Retina (tissue), 1 donor: ENCODE measurements at regions not wholly inside any gene's neighbourhood (a gene's known extent, or its start where the extent isn't known, plus 50 kb on each side); places are given as distances from the start of the nearest gene placed in this dataset.

Source experiments
- DNase-seq: peaks from one replicate; pipeline ENCODE4 v3.0.0-alpha.2; 2016

GRCh38 chr5:124692950-124693349 lies 53.5 kb downstream of the ZNF608 start:
- DNase-seq = no peak

- DNase-seq = no peak
Observed at GRCh38 chr5:124692324-124692723, 54.1 kb downstream of the ZNF608 start.

- no peak for DNase-seq
Observed at GRCh38 chr5:124689653-124690052, 56.8 kb downstream of the ZNF608 start.

GRCh38 chr5:124686239-124687004 lies 60.0 kb downstream of the ZNF608 start:
- no peak for DNase-seq

GRCh38 chr5:124685404-124685930 lies 61.0 kb downstream of the ZNF608 start:
- DNase-seq = no peak

- no peak for DNase-seq
Observed at GRCh38 chr5:124683917-124684555, 62.4 kb downstream of the ZNF608 start.

GRCh38 chr5:124679578-124680199 lies 66.8 kb downstream of the ZNF608 start:
- DNase-seq = no peak

GRCh38 chr5:124678922-124679519 lies 67.4 kb downstream of the ZNF608 start:
- DNase-seq = no peak

- DNase-seq = no peak
Observed at GRCh38 chr5:124678468-124678867, 68.0 kb downstream of the ZNF608 start.

- DNase-seq = no peak
Observed at GRCh38 chr5:124677374-124678351, 68.8 kb downstream of the ZNF608 start.

- no peak for DNase-seq
Observed at GRCh38 chr5:124675931-124676846, 70.2 kb downstream of the ZNF608 start.

- DNase-seq = no peak
Observed at GRCh38 chr5:124671193-124671592, 75.2 kb downstream of the ZNF608 start.

GRCh38 chr5:124670722-124671184 lies 75.7 kb downstream of the ZNF608 start:
- no peak for DNase-seq

- DNase-seq = no peak
Observed at GRCh38 chr5:124669956-124670721, 76.3 kb downstream of the ZNF608 start.

- DNase-seq = no peak
Observed at GRCh38 chr5:124669300-124669648, 77.2 kb downstream of the ZNF608 start.

- DNase-seq = no peak
Observed at GRCh38 chr5:124668353-124669299, 77.8 kb downstream of the ZNF608 start.

GRCh38 chr5:124665625-124666024 lies 80.8 kb downstream of the ZNF608 start:
- no peak for DNase-seq

- DNase-seq = no peak
Observed at GRCh38 chr5:124665035-124665434, 81.4 kb downstream of the ZNF608 start.

- no peak for DNase-seq
Observed at GRCh38 chr5:124664287-124664686, 82.2 kb downstream of the ZNF608 start.
